SU-DHL-6 (cell line): ENCODE measurements at regions not wholly inside any gene's neighbourhood (a gene's known extent, or its start where the extent isn't known, plus 50 kb on each side); places are given as distances from the start of the nearest gene placed in this dataset.

ENCODE experiments used
- H2AFZ ChIP-seq: fragments of 200-600 bp; sonication (generic); 2 replicates; pipeline ENCODE4 v1.6.1; 2014; ENCODE audit warnings: low read depth, mild to moderate bottlenecking, moderate library complexity, mixed read lengths, antibody characterized with exemption, low read length; ENCODE audit not compliant: severe bottlenecking
- H3F3A ChIP-seq: fragments of 200-600 bp; shearing (Covaris generic); 2 replicates; pipeline ENCODE4 v1.6.0; 2016; ENCODE audit warnings: antibody characterized with exemption, mild to moderate bottlenecking; ENCODE audit not compliant: insufficient read depth
- H3K27ac ChIP-seq: fragments of 200-600 bp; sonication (generic); 2 replicates; pipeline ENCODE4 v1.5.1; 2016; ENCODE audit warnings: low read depth, mild to moderate bottlenecking, low read length, moderate library complexity, mixed read lengths
- H3K27me3 ChIP-seq: fragments of 200-600 bp; sonication (generic), shearing (Covaris generic); 2 replicates; pipeline ENCODE4 v1.6.0; 2014; ENCODE audit warnings: mild to moderate bottlenecking, low read length
- H3K36me3 ChIP-seq: fragments of 200-600 bp; sonication (generic); 2 replicates; pipeline ENCODE4 v1.6.1; 2014; ENCODE audit warnings: mild to moderate bottlenecking, low read length, mixed read lengths
- H3K4me2 ChIP-seq: fragments of 300-600, 200-600 bp; shearing (Covaris generic), sonication (generic); 2 replicates; pipeline ENCODE4 v1.6.0; 2014; ENCODE audit warnings: low read length, low read depth, mild to moderate bottlenecking; ENCODE audit not compliant: poor library complexity, severe bottlenecking
- H3K4me3 ChIP-seq: fragments of 200-600 bp; sonication (generic); 2 replicates; pipeline ENCODE4 v1.5.1; 2014; ENCODE audit warnings: antibody characterized with exemption, low read length, mild to moderate bottlenecking, mixed read lengths; ENCODE audit not compliant: insufficient read depth, poor library complexity, severe bottlenecking
- H3K79me2 ChIP-seq: fragments of 200-600 bp; sonication (generic); 2 replicates; pipeline ENCODE4 v1.6.1; 2014; ENCODE audit warnings: mild to moderate bottlenecking, low read length, moderate library complexity; ENCODE audit not compliant: insufficient read depth
- H3K9ac ChIP-seq: fragments of 200-600 bp; sonication (generic); 2 replicates; pipeline ENCODE4 v1.7.0; 2014; ENCODE audit warnings: mild to moderate bottlenecking, low read length
- H3K9me2 ChIP-seq: fragments of 200-600 bp; sonication (generic); replicated peaks from 2 replicates; pipeline ENCODE4 v1.6.1; 2014; ENCODE audit warnings: low read length; ENCODE audit not compliant: insufficient read depth
- H3K9me3 ChIP-seq: fragments of 200-600 bp; sonication (generic); 2 replicates; pipeline ENCODE4 v1.6.1; 2014; ENCODE audit warnings: low read length, mixed read lengths; ENCODE audit not compliant: insufficient read depth
- H4K20me1 ChIP-seq: fragments of 200-600 bp; sonication (generic); 2 replicates; pipeline ENCODE4 v1.6.1; 2014; ENCODE audit warnings: low read depth, mild to moderate bottlenecking, antibody characterized with exemption, low read length, moderate library complexity, mixed read lengths
- CTCF ChIP-seq: fragments of 200-600 bp; sonication (generic); IDR thresholded peaks from one replicate; pipeline ENCODE4 v1.5.1; 2017; ENCODE audit warnings: antibody characterized with exemption, mild to moderate bottlenecking, low read length, moderate library complexity; ENCODE audit not compliant: insufficient read depth, poor library complexity, severe bottlenecking
- EZH2phosphoT487 ChIP-seq: fragments of 200-600 bp; sonication (generic), shearing (Covaris generic); conservative IDR thresholded peaks from 2 replicates; pipeline ENCODE4 v1.6.1; 2018; ENCODE audit warnings: mild to moderate bottlenecking, antibody characterized with exemption, low read length, moderate library complexity, mixed read lengths

- Histone ChIP-seq H3K9ac (no peak overlapping the region), H3K9me3 (no peaks in the 10 kb centered on the region), H3K27ac (no peak overlapping the region), H3K4me3 (no peak overlapping the region), H4K20me1 (no peaks in the 10 kb centered on the region), H2AFZ (no peak overlapping the region), H3K27me3 (no peaks in the 10 kb centered on the region), H3F3A (no peaks in the 10 kb centered on the region), H3K9me2 (no peaks in the 10 kb centered on the region), H3K79me2 (no peaks in the 10 kb centered on the region), H3K4me2 (no peak overlapping the region), H3K36me3 (no peaks in the 10 kb centered on the region)
- no peak for TF ChIP-seq CTCF
- TF ChIP-seq EZH2phosphoT487: no peak
Measured at GRCh38 chr10:78363190-78363589, 329.5 kb downstream of the RPS24 start.

- Histone ChIP-seq H3K4me2 (no peak overlapping the region), H3K27ac (no peak overlapping the region), H3K27me3 (no peaks in the 10 kb centered on the region), H3K4me3 (no peak overlapping the region), H3K9me2 (no peaks in the 10 kb centered on the region), H3K9me3 (no peaks in the 10 kb centered on the region), H4K20me1 (no peaks in the 10 kb centered on the region), H2AFZ (no peak overlapping the region), H3K36me3 (no peaks in the 10 kb centered on the region), H3F3A (no peaks in the 10 kb centered on the region), H3K9ac (no peak overlapping the region), H3K79me2 (no peaks in the 10 kb centered on the region)
- TF ChIP-seq CTCF (no peak), EZH2phosphoT487 (no peak)
Measured at GRCh38 chr10:78365694-78366093, 332.0 kb downstream of the RPS24 start.

- no peak for TF ChIP-seq CTCF
- no peak for TF ChIP-seq EZH2phosphoT487
- no peak overlapping the region for H3K27ac ChIP-seq
- no peaks in the 10 kb centered on the region for H3K9me2 ChIP-seq
- H3K79me2 ChIP-seq: no peaks in the 10 kb centered on the region
- no peak overlapping the region for H2AFZ ChIP-seq
- H3F3A ChIP-seq: no peaks in the 10 kb centered on the region
- H3K4me3 ChIP-seq: no peak overlapping the region
- no peak overlapping the region for H3K9ac ChIP-seq
- no peaks in the 10 kb centered on the region for H3K27me3 ChIP-seq
- no peaks in the 10 kb centered on the region for H4K20me1 ChIP-seq
- no peaks in the 10 kb centered on the region for H3K9me3 ChIP-seq
- no peak overlapping the region for H3K4me2 ChIP-seq
- H3K36me3 ChIP-seq: no peaks in the 10 kb centered on the region
Measured at GRCh38 chr10:78366663-78367411, 333.2 kb downstream of the RPS24 start.
